Rectal smooth muscle tissue (tissue), 1 donor: ENCODE measurements at regions not wholly inside any gene's neighbourhood (a gene's known extent, or its start where the extent isn't known, plus 50 kb on each side); places are given as distances from the start of the nearest gene placed in this dataset.
"Not testable (repeated sequence)": the region's sequence is repeated elsewhere in the genome, so short reads cannot be mapped to it uniquely, and the experiment has no call there.

Source experiments
- H3K27ac ChIP-seq: one replicate; pipeline ENCODE4 v1.7.0; 2013; ENCODE audit warnings: low read depth, low read length, inconsistent platforms
- H3K27me3 ChIP-seq: one replicate; pipeline ENCODE4 v1.7.0; 2013; ENCODE audit warnings: low read length; ENCODE audit not compliant: control insufficient read depth, insufficient read depth
- H3K36me3 ChIP-seq: one replicate; pipeline ENCODE4 v1.7.0; 2013; ENCODE audit warnings: low read length; ENCODE audit not compliant: control insufficient read depth, insufficient read depth
- H3K4me1 ChIP-seq: one replicate; pipeline ENCODE4 v1.7.0; 2013; ENCODE audit warnings: low read length; ENCODE audit not compliant: control insufficient read depth, insufficient read depth
- H3K4me3 ChIP-seq: one replicate; pipeline ENCODE4 v1.7.0; 2013; ENCODE audit warnings: low read length
- H3K9ac ChIP-seq: one replicate; pipeline ENCODE4 v1.7.0; 2013; ENCODE audit warnings: low read length

GRCh38 chr10:22119575-22119974, 98.2 kb downstream of the EBLN1 start:
- H3K9ac ChIP-seq, H3K4me1 ChIP-seq, H3K4me3 ChIP-seq, H3K36me3 ChIP-seq, H3K27ac ChIP-seq, H3K27me3 ChIP-seq: not testable (repeated sequence)

- no peak overlapping the region for H3K27ac ChIP-seq
- no peak overlapping the region for H3K9ac ChIP-seq
- peaks cover 2% of the 10 kb centered on the region for H3K4me1 ChIP-seq
- H3K36me3 ChIP-seq, result no peaks in the 10 kb centered on the region
- H3K4me3 ChIP-seq, result no peak overlapping the region
- H3K27me3 ChIP-seq, result no peaks in the 10 kb centered on the region
Observed at GRCh38 chr10:22111705-22112104, 106.1 kb downstream of the EBLN1 start.

- Histone ChIP-seq H3K27me3 (no peaks in the 10 kb centered on the region), H3K4me1 (peaks cover 2% of the 10 kb centered on the region), H3K36me3 (no peaks in the 10 kb centered on the region), H3K4me3 (no peak overlapping the region), H3K27ac (no peak overlapping the region), H3K9ac (no peak overlapping the region)
Observed at GRCh38 chr10:22111260-22111659, 106.6 kb downstream of the EBLN1 start.

GRCh38 chr10:22110761-22111160, 107.1 kb downstream of the EBLN1 start:
- H3K27me3 ChIP-seq, result no peaks in the 10 kb centered on the region
- H3K27ac ChIP-seq, result no peak overlapping the region
- no peak overlapping the region for H3K9ac ChIP-seq
- H3K4me3 ChIP-seq, result no peak overlapping the region
- peaks cover 2% of the 10 kb centered on the region for H3K4me1 ChIP-seq
- H3K36me3 ChIP-seq, result no peaks in the 10 kb centered on the region

GRCh38 chr10:22105270-22105669, 101.7 kb upstream of the DNAJC1 start:
- Histone ChIP-seq H3K4me1 (no peaks in the 10 kb centered on the region), H3K36me3 (no peaks in the 10 kb centered on the region), H3K4me3 (no peak overlapping the region)

GRCh38 chr10:22103701-22104470, 100.4 kb upstream of the DNAJC1 start:
- Histone ChIP-seq H3K9ac (no peak overlapping the region), H3K36me3 (no peaks in the 10 kb centered on the region), H3K4me3 (no peak overlapping the region), H3K4me1 (no peaks in the 10 kb centered on the region), H3K27ac (no peak overlapping the region), H3K27me3 (no peaks in the 10 kb centered on the region)

More at GRCh38 chr10:22105270-22105669, 101.7 kb upstream of the DNAJC1 start:
- no peaks in the 10 kb centered on the region for H3K27me3 ChIP-seq
- no peak overlapping the region for H3K9ac ChIP-seq
- no peak overlapping the region for H3K27ac ChIP-seq

- no peaks in the 10 kb centered on the region for H3K36me3 ChIP-seq
- H3K27me3 ChIP-seq, result no peaks in the 10 kb centered on the region
- no peak overlapping the region for H3K27ac ChIP-seq
- H3K4me3 ChIP-seq, result no peak overlapping the region
- no peak overlapping the region for H3K9ac ChIP-seq
- H3K4me1 ChIP-seq, result no peaks in the 10 kb centered on the region
Observed at GRCh38 chr10:22097696-22098095, 94.2 kb upstream of the DNAJC1 start.

GRCh38 chr10:22091260-22091659, 87.7 kb upstream of the DNAJC1 start:
- H3K27ac ChIP-seq, result not testable (repeated sequence)

GRCh38 chr10:22087402-22087738, 83.8 kb upstream of the DNAJC1 start:
- no peaks in the 10 kb centered on the region for H3K36me3 ChIP-seq
- H3K27ac ChIP-seq, result peak overlapping the region; percentile 10
- H3K27me3 ChIP-seq, result no peaks in the 10 kb centered on the region
- H3K9ac ChIP-seq, result no peak overlapping the region
- H3K4me3 ChIP-seq, result no peak overlapping the region
- H3K4me1 ChIP-seq, result peaks cover 7% of the 10 kb centered on the region

More at GRCh38 chr10:22091260-22091659, 87.7 kb upstream of the DNAJC1 start:
- not testable (repeated sequence) for H3K4me3 ChIP-seq, H3K4me1 ChIP-seq, H3K36me3 ChIP-seq, H3K27me3 ChIP-seq, H3K9ac ChIP-seq

- Histone ChIP-seq H3K4me3 (no peak overlapping the region), H3K36me3 (no peaks in the 10 kb centered on the region), H3K9ac (no peak overlapping the region), H3K27ac (peak overlapping the region; percentile 10), H3K4me1 (peaks cover 7% of the 10 kb centered on the region), H3K27me3 (no peaks in the 10 kb centered on the region)
Observed at GRCh38 chr10:22086730-22087401, 83.3 kb upstream of the DNAJC1 start.

- H3K27me3 ChIP-seq, H3K4me1 ChIP-seq, H3K9ac ChIP-seq, H3K27ac ChIP-seq, H3K4me3 ChIP-seq, H3K36me3 ChIP-seq: not testable (repeated sequence)
Observed at GRCh38 chr10:22079921-22080320, 76.4 kb upstream of the DNAJC1 start.

GRCh38 chr10:22071332-22071731, 67.8 kb upstream of the DNAJC1 start:
- no peak overlapping the region for H3K4me3 ChIP-seq
- no peaks in the 10 kb centered on the region for H3K36me3 ChIP-seq
- H3K4me1 ChIP-seq, result no peaks in the 10 kb centered on the region
- H3K27ac ChIP-seq, result no peak overlapping the region
- H3K9ac ChIP-seq, result no peak overlapping the region
- no peaks in the 10 kb centered on the region for H3K27me3 ChIP-seq

- Histone ChIP-seq H3K27me3 (no peaks in the 10 kb centered on the region), H3K4me3 (no peak overlapping the region), H3K27ac (no peak overlapping the region), H3K9ac (no peak overlapping the region), H3K36me3 (no peaks in the 10 kb centered on the region), H3K4me1 (no peaks in the 10 kb centered on the region)
Observed at GRCh38 chr10:22067091-22067490, 63.6 kb upstream of the DNAJC1 start.
